HEK293 (cell line): ENCODE measurements at regions not wholly inside any gene's neighbourhood (a gene's known extent, or its start where the extent isn't known, plus 50 kb on each side); places are given as distances from the start of the nearest gene placed in this dataset.
"Not testable (repeated sequence)": the region's sequence is repeated elsewhere in the genome, so short reads cannot be mapped to it uniquely, and the experiment has no call there.

Experiments
- CTCF ChIA-PET: fragments of 350-600 bp; formaldehyde crosslinking; extraction: SDS; loops from one replicate; lab custom pipeline; 2021; ENCODE audit warnings: antibody characterized with exemption; lab: Yijun Ruan, JAX
- POLR2A ChIA-PET: fragments of 300-600 bp; formaldehyde crosslinking; extraction: SDS; loops from one replicate; lab custom pipeline; 2020; ENCODE audit warnings: antibody characterized with exemption, inconsistent platforms; lab: Yijun Ruan, JAX
- H3K27ac ChIP-seq: fragments of 200-500 bp; sonication (Bioruptor generic); 2 replicates; pipeline ENCODE4 v1.5.1; 2014; ENCODE audit warnings: low read depth, low read length, control low read depth, inconsistent platforms; ENCODE audit errors: extremely low read depth
- H3K36me3 ChIP-seq, 2 experiments: fragments of 200-500 bp in 1 of 2; sonication (Bioruptor generic) in 1 of 2; 1 replicate in 1 of 2; 2 replicates in 1 of 2; pipeline ENCODE4 v1.5.1; 2014 to 2017; ENCODE audit warnings: inconsistent platforms in 2 of 2, low read length in 2 of 2; ENCODE audit not compliant: control insufficient read depth in 2 of 2, insufficient read depth in 1 of 2
- H3K4me1 ChIP-seq: fragments of 200-500 bp; sonication (Bioruptor generic); 2 replicates; pipeline ENCODE4 v1.5.1; 2014; ENCODE audit warnings: mild to moderate bottlenecking, low read length, inconsistent platforms; ENCODE audit not compliant: control insufficient read depth, insufficient read depth
- H3K4me3 ChIP-seq: 2 replicates; pipeline ENCODE4 v1.5.1; 2011; ENCODE audit warnings: low read depth, mild to moderate bottlenecking, control low read depth, low read length, moderate library complexity
- H3K9me3 ChIP-seq: fragments of 200-500 bp; sonication (Bioruptor generic); 2 replicates; pipeline ENCODE4 v1.5.1; 2014; ENCODE audit warnings: low read depth, low read length, inconsistent platforms; ENCODE audit not compliant: control insufficient read depth, insufficient read depth
- FEZF1 ChIP-seq: fragments of 450-650 bp; formaldehyde crosslinking; IDR thresholded peaks from 2 replicates; pipeline ENCODE4 v1.5.1; 2016; ENCODE audit warnings: missing biosample characterization, missing genetic modification characterization
- MEIS1 ChIP-seq: sonication (generic); formaldehyde crosslinking; IDR thresholded peaks from 2 replicates; pipeline ENCODE4 v1.8.1; 2022; ENCODE audit warnings: missing genetic modification reagents, mild to moderate bottlenecking, borderline replicate concordance
- MZF1 ChIP-seq: fragments of 450-650 bp; formaldehyde crosslinking; IDR thresholded peaks from 2 replicates; pipeline ENCODE4 v1.5.1; 2017; ENCODE audit warnings: missing biosample characterization, missing genetic modification characterization, borderline replicate concordance
- REST ChIP-seq: fragments of 450-650 bp; formaldehyde crosslinking; IDR thresholded peaks from 2 replicates; pipeline ENCODE4 v1.5.1; 2016; ENCODE audit warnings: missing biosample characterization, missing genetic modification characterization
- SETDB1 ChIP-seq: IDR thresholded peaks from one replicate; pipeline ENCODE4 v1.6.1; 2017; ENCODE audit warnings: mild to moderate bottlenecking, low read length, moderate library complexity, mixed read lengths; ENCODE audit not compliant: insufficient read length
- ZBTB21 ChIP-seq: fragments of 450-650 bp; formaldehyde crosslinking; IDR thresholded peaks from 2 replicates; pipeline ENCODE4 v1.5.1; 2017; ENCODE audit warnings: missing biosample characterization, missing genetic modification characterization
- ZBTB48 ChIP-seq: fragments of 450-650 bp; formaldehyde crosslinking; IDR thresholded peaks from 2 replicates; pipeline ENCODE4 v1.5.1; 2016; ENCODE audit warnings: missing biosample characterization, missing genetic modification characterization
- ZFHX2 ChIP-seq: fragments of 450-650 bp; formaldehyde crosslinking; conservative IDR thresholded peaks from 2 replicates; pipeline ENCODE4 v1.5.1; 2016; ENCODE audit warnings: missing biosample characterization, missing genetic modification characterization
- ZFP3 ChIP-seq: fragments of 450-650 bp; formaldehyde crosslinking; IDR thresholded peaks from 2 replicates; pipeline ENCODE4 v1.5.1; 2016; ENCODE audit warnings: low read depth, missing biosample characterization, missing genetic modification characterization
- ZNF155 ChIP-seq: fragments of 450-650 bp; formaldehyde crosslinking; IDR thresholded peaks from 2 replicates; pipeline ENCODE4 v1.5.1; 2016; ENCODE audit warnings: missing biosample characterization, missing genetic modification characterization
- ZNF223 ChIP-seq: fragments of 450-650 bp; formaldehyde crosslinking; IDR thresholded peaks from 2 replicates; pipeline ENCODE4 v1.5.1; 2016; ENCODE audit warnings: missing biosample characterization, missing genetic modification characterization
- ZNF24 ChIP-seq: fragments of 450-650 bp; formaldehyde crosslinking; IDR thresholded peaks from 2 replicates; pipeline ENCODE4 v1.5.1; 2016; ENCODE audit warnings: missing biosample characterization, missing genetic modification characterization
- ZNF324 ChIP-seq: fragments of 450-650 bp; formaldehyde crosslinking; IDR thresholded peaks from 2 replicates; pipeline ENCODE4 v1.5.1; 2016; ENCODE audit warnings: missing biosample characterization, missing genetic modification characterization
- ZNF529 ChIP-seq: fragments of 450-650 bp; formaldehyde crosslinking; IDR thresholded peaks from 2 replicates; pipeline ENCODE4 v1.5.1; 2017; ENCODE audit warnings: missing genetic modification characterization, missing biosample characterization; ENCODE audit not compliant: insufficient replicate concordance
- ZNF654 ChIP-seq: fragments of 450-650 bp; formaldehyde crosslinking; IDR thresholded peaks from 2 replicates; pipeline ENCODE4 v1.5.1; 2016; ENCODE audit warnings: low read depth, missing biosample characterization, missing genetic modification characterization
- ZNF768 ChIP-seq: fragments of 450-650 bp; formaldehyde crosslinking; IDR thresholded peaks from 2 replicates; pipeline ENCODE4 v1.5.1; 2018; ENCODE audit warnings: missing biosample characterization, mild to moderate bottlenecking, missing genetic modification characterization
- ZNF843 ChIP-seq: fragments of 450-650 bp; formaldehyde crosslinking; IDR thresholded peaks from 2 replicates; pipeline ENCODE4 v1.5.1; 2016; ENCODE audit warnings: missing biosample characterization, missing genetic modification characterization
- ZSCAN23 ChIP-seq: fragments of 450-650 bp; formaldehyde crosslinking; IDR thresholded peaks from 2 replicates; pipeline ENCODE4 v1.5.1; 2016; ENCODE audit warnings: missing biosample characterization, missing genetic modification characterization
- ZXDB ChIP-seq: fragments of 450-650 bp; formaldehyde crosslinking; IDR thresholded peaks from 2 replicates; pipeline ENCODE4 v1.5.1; 2016; ENCODE audit warnings: missing biosample characterization, missing genetic modification characterization

GRCh38 chr7:28900311-28900710 is 57.8 kb downstream of the TRIL start:
- no peaks in the 10 kb centered on the region for H3K36me3 ChIP-seq
- no peak overlapping the region for H3K27ac ChIP-seq
- TF ChIP-seq ZNF155 (tag by site-specific recombination) (no peak), ZFHX2 (no peak), ZNF223 (no peak), ZNF768 (tag by site-specific recombination) (no peak), ZSCAN23 (tag by site-specific recombination) (no peak), ZXDB (tag by site-specific recombination) (no peak), ZNF24 (tag by site-specific recombination) (no peak), ZNF654 (tag by site-specific recombination) (no peak)
- ChIA-PET CTCF (interaction anchor here (1.2 kb wide), 2 partner anchors 14 to 21 kb away, joined by 4 to 5 read pairs; no protein-coding TSS in a partner anchor), POLR2A (no interaction called here)
- no peak overlapping the region for H3K4me3 ChIP-seq
- H3K4me1 ChIP-seq = peaks cover 7% of the 10 kb centered on the region; the same call in 1 of the 2 replicates
- H3K9me3 ChIP-seq = no peaks in the 10 kb centered on the region

GRCh38 chr7:28893888-28894287 is 64.2 kb downstream of the TRIL start:
- CTCF ChIA-PET = no interaction called here
- H3K9me3 ChIP-seq = no peaks in the 10 kb centered on the region

GRCh38 chr7:28891876-28892234 is 66.3 kb downstream of the TRIL start:
- POLR2A ChIA-PET, H3K4me3 ChIP-seq, H3K9me3 ChIP-seq, H3K4me1 ChIP-seq, H3K36me3 ChIP-seq, H3K27ac ChIP-seq: not testable (repeated sequence)
- CTCF ChIA-PET = interaction anchor here (1.2 to 2.4 kb wide), 2 partner anchors 9 to 30 kb away, joined by 3 to 9 read pairs; no protein-coding TSS in a partner anchor

More at GRCh38 chr7:28893888-28894287, 64.2 kb downstream of the TRIL start:
- no peak overlapping the region for H3K4me3 ChIP-seq
- POLR2A ChIA-PET = no interaction called here
- TF ChIP-seq ZBTB21 (no peak), ZNF24 (tag by site-specific recombination) (no peak), ZFP3 (no peak), MEIS1 (CRISPR knock-in tag) (no peak), MZF1 (tag by site-specific recombination) (no peak), SETDB1 (no peak), ZNF324 (tag by site-specific recombination) (no peak), FEZF1 (tag by site-specific recombination) (no peak), ZNF843 (tag by site-specific recombination) (no peak), ZNF529 (tag by site-specific recombination) (no peak)
- TF ChIP-seq, all 188 proteins: peak for 0
- H3K4me1 ChIP-seq = no peaks in the 10 kb centered on the region
- H3K27ac ChIP-seq = no peak overlapping the region
- H3K36me3 ChIP-seq = no peaks in the 10 kb centered on the region

- TF ChIP-seq REST (tag by site-specific recombination) = peak; percentile 62
- TF ChIP-seq ZBTB48 = no peak
- Histone ChIP-seq H3K4me1 (no peaks in the 10 kb centered on the region), H3K4me3 (no peak overlapping the region), H3K27ac (no peak overlapping the region), H3K9me3 (no peaks in the 10 kb centered on the region), H3K36me3 (no peaks in the 10 kb centered on the region)
- CTCF ChIA-PET = interaction anchor here (0.6 to 2.4 kb wide), 3 partner anchors 9 to 418 kb away, joined by 3 to 9 read pairs (median 3); no protein-coding TSS in a partner anchor
- POLR2A ChIA-PET = no interaction called here
These were observed 66.8 kb downstream of the TRIL start for GRCh38 chr7:28891192-28891875.
